Fibroblast of mammary gland (primary cell): ENCODE measurements at regions not wholly inside any gene's neighbourhood (a gene's known extent, or its start where the extent isn't known, plus 50 kb on each side); places are given as distances from the start of the nearest gene placed in this dataset.

ENCODE experiments used
- DNase-seq: peaks from one replicate; pipeline ENCODE4 v3.0.0-alpha.2; 2010; ENCODE audit warnings: low read depth
- H3K4me3 ChIP-seq: 2 replicates; pipeline ENCODE4 v1.5.1; 2011; ENCODE audit warnings: low read depth, mild to moderate bottlenecking, low read length, moderate library complexity; ENCODE audit not compliant: control insufficient read depth
- TF ChIP-seq, protein P1 (sequence below): conservative IDR thresholded peaks from 2 replicates; pipeline ENCODE4 v1.5.1; 2011; ENCODE audit warnings: low read depth, low read length, inconsistent platforms; ENCODE audit not compliant: control insufficient read depth, insufficient read depth

- H3K4me3 ChIP-seq = no peak overlapping the region
- TF ChIP-seq, protein P1, sequence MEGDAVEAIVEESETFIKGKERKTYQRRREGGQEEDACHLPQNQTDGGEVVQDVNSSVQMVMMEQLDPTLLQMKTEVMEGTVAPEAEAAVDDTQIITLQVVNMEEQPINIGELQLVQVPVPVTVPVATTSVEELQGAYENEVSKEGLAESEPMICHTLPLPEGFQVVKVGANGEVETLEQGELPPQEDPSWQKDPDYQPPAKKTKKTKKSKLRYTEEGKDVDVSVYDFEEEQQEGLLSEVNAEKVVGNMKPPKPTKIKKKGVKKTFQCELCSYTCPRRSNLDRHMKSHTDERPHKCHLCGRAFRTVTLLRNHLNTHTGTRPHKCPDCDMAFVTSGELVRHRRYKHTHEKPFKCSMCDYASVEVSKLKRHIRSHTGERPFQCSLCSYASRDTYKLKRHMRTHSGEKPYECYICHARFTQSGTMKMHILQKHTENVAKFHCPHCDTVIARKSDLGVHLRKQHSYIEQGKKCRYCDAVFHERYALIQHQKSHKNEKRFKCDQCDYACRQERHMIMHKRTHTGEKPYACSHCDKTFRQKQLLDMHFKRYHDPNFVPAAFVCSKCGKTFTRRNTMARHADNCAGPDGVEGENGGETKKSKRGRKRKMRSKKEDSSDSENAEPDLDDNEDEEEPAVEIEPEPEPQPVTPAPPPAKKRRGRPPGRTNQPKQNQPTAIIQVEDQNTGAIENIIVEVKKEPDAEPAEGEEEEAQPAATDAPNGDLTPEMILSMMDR = no peak
- DNase-seq = no peak
These were observed 958.2 kb upstream of the AUTS2 start for GRCh38 chr7:68640103-68640502.

DNA sequence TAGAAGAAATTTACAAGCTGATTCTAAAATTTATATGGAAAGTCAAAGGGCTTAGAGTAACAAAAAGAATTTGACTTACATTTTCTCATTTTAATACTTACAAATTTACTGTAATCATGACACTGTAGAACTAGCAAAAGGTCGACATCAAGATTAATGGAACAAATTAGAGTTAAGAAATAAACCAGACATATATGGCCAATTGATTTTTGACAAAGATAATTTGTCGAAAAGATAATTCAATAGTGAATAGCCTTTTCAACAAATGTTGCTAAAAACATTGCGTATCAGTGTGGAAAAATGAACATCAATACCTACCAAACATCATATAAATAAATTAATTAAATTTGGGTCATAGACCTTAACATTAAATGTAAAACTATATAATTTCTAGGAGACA, 955.5 kb upstream of the AUTS2 start:
- TF ChIP-seq, protein P1 = no peak
- DNase-seq = no peak
- no peak overlapping the region for H3K4me3 ChIP-seq

DNA sequence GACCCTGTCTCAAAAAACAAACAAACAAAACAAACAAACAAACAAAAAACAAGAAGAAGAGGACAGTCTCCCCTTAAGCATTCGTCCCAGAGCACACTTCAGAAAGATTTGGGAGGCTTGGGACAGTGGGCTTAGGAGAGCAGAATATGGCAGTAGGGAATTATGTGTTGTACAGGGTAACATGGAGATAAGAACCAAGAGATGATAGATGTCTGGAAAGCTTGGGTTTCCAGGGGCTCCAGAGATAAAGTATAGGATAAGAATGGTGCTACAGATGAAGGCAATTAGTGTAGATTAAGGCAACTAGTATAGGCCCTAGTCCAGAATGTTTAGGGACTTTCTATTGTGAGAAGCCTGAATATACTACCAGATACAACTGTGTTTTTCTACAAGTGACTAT, 934.9 kb upstream of the AUTS2 start:
- TF ChIP-seq, protein P1 = no peak
- no peak for DNase-seq
- no peak overlapping the region for H3K4me3 ChIP-seq

DNA sequence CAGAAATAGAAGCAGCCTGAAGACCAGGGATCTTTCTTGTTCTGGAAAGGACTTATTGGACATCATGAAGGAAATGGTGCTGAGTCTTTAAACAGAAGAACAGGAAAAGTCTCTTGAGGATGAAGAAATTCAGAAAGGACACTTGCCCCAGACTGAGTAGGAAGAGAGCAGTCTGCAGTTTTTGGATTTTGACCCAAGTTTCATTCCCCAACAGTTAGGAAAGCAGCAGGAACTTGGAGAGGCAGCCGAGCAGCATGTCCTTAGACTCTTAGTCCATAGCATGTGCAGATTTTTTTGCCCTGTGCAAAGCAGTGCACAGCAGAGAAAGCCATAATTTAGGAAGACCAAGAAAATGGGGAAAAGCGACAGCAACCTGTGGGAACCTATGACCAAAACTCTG, 927.2 kb upstream of the AUTS2 start:
- TF ChIP-seq, protein P1 = no peak
- H3K4me3 ChIP-seq = no peak overlapping the region
- DNase-seq = no peak

DNA sequence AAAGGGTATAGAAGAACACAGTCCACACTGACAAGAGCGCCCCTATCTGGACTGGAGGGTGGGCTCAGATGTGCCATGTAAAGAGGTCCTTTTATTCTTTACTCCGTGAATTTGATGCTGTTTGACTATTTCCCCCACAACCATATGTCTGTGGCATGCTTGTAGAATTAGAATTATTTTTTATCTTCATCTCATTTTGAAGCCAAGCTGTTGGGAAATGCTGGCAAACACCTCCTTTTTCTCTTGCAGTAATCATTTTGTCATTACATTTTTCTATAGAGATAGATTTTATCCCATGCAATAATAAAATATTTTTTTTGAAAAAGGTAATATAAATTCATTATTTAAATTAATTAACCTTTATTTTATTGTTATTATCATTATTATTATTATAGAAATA, 926.6 kb upstream of the AUTS2 start:
- TF ChIP-seq, protein P1 = no peak
- DNase-seq = no peak
- H3K4me3 ChIP-seq = no peak overlapping the region

DNA sequence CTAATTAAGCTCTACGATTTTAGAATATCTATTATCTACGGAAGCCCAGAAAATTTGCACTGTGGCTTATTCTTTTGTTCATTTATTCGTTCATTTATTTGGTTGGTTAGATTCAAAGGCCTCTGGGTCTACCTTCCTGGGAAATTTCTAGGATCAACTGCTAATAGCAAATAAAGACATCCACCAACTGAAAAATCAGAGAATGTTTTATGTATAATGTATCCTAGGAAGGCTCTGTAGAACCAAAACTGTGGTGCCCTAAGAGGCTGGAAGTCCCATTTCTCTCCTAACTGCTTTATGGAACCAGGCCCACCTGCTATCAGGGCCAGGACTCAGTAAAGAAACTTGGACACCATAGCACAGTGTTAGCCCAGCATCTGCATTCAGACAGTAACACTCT, 923.4 kb upstream of the AUTS2 start:
- TF ChIP-seq, protein P1 = no peak
- H3K4me3 ChIP-seq = no peak overlapping the region
- no peak for DNase-seq
